ENCODE measurements at regions not wholly inside any gene's neighbourhood (a gene's known extent, or its start where the extent isn't known, plus 50 kb on each side); places are given as distances from the start of the nearest gene placed in this dataset.

DNA sequence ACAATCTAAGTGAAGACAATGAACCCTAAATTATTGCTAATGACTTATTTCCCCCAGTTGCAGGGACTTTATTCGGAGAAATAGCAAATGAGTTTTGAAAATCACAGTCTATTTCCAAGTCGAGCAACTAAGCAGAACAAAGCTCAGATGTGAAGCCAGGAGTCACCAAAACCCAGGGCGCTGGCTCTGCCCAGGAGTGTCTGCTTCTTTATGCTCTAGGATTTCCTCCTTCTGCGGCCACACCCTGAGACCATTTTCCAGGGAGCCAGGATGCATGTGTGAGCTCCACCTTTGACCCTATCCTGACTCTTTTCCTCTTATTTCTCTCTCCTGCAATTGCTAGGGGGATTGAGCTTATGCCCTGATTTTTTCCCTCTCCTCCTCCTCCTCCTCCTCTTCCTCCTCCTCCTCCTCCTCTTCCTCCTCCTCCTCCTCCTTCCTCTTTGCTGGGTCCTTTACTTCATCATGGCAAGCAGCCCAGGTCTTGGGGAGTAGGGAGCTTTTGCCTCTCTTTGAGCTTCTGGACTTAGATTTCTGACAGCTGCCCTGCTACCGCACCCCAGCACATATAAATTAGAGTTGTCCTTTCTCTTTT is 234.4 kb downstream of the ARL4A start:
- TF ChIP-seq POLR2A (IDR thresholded peaks at IDR 0.05; ENCODE audit: low read depth, low read length) (no peak), TAF1 (IDR thresholded peaks at IDR 0.05; ENCODE audit: borderline replicate concordance, low read depth, low read length) (no peak)

All from GM12892 (cell line).